NCI-H345 treated with DMSO at 0.1 percent for 48 hours (cell line): ENCODE measurements at regions not wholly inside any gene's neighbourhood (a gene's known extent, or its start where the extent isn't known, plus 50 kb on each side); places are given as distances from the start of the nearest gene placed in this dataset.

ENCODE experiments used
- DNase-seq: peaks from one replicate; lab custom pipeline; 2025; ENCODE audit not compliant: unreplicated experiment; lab: John Stamatoyannopoulos, UW

GRCh38 chr2:188122985-188123384 is 168.7 kb upstream of the GULP1 start:
- no peak for DNase-seq

- DNase-seq, result no peak
Observed at GRCh38 chr2:188129677-188130076, 162.0 kb upstream of the GULP1 start.

- no peak for DNase-seq
Observed at GRCh38 chr2:188130317-188130716, 161.4 kb upstream of the GULP1 start.

GRCh38 chr2:188131281-188131680 is 160.4 kb upstream of the GULP1 start:
- no peak for DNase-seq

- no peak for DNase-seq
Observed at GRCh38 chr2:188132385-188132784, 159.3 kb upstream of the GULP1 start.

- DNase-seq, result no peak
Observed at GRCh38 chr2:188134241-188134640, 157.4 kb upstream of the GULP1 start.

GRCh38 chr2:188138313-188138712 is 153.4 kb upstream of the GULP1 start:
- no peak for DNase-seq

GRCh38 chr2:188142088-188142487 is 149.6 kb upstream of the GULP1 start:
- no peak for DNase-seq

GRCh38 chr2:188142636-188143295 is 148.9 kb upstream of the GULP1 start:
- no peak for DNase-seq

GRCh38 chr2:188145885-188146284 is 145.8 kb upstream of the GULP1 start:
- no peak for DNase-seq

- DNase-seq, result no peak
Observed at GRCh38 chr2:188146888-188147287, 144.8 kb upstream of the GULP1 start.

GRCh38 chr2:188151670-188152069 is 140.0 kb upstream of the GULP1 start:
- no peak for DNase-seq

GRCh38 chr2:188158337-188159100 is 133.2 kb upstream of the GULP1 start:
- DNase-seq, result no peak

GRCh38 chr2:188159484-188159883 is 132.2 kb upstream of the GULP1 start:
- no peak for DNase-seq

- no peak for DNase-seq
Observed at GRCh38 chr2:188170356-188170755, 121.3 kb upstream of the GULP1 start.

- DNase-seq, result no peak
Observed at GRCh38 chr2:188176620-188177019, 115.1 kb upstream of the GULP1 start.

GRCh38 chr2:188181067-188181838 is 110.4 kb upstream of the GULP1 start:
- DNase-seq, result no peak

- DNase-seq, result no peak
Observed at GRCh38 chr2:188181884-188182283, 109.8 kb upstream of the GULP1 start.

- DNase-seq, result no peak
Observed at GRCh38 chr2:188187726-188188125, 103.9 kb upstream of the GULP1 start.

- DNase-seq, result no peak
Observed at GRCh38 chr2:188189356-188189755, 102.3 kb upstream of the GULP1 start.

GRCh38 chr2:188193230-188193629 is 98.4 kb upstream of the GULP1 start:
- DNase-seq, result no peak
